Esophagus (tissue), 2 donors: ENCODE measurements at regions not wholly inside any gene's neighbourhood (a gene's known extent, or its start where the extent isn't known, plus 50 kb on each side); places are given as distances from the start of the nearest gene placed in this dataset.

Experiments
- H3K27ac ChIP-seq, 2 donors: one replicate each; pipeline ENCODE4 v1.5.1; 2013; ENCODE audit warnings: low read depth in 2 of 2, mild to moderate bottlenecking in 2 of 2, inconsistent platforms in 1 of 2, low read length in 1 of 2, moderate library complexity in 1 of 2
- H3K27me3 ChIP-seq, 2 donors: one replicate each; pipeline ENCODE4 v1.6.1; 2013; ENCODE audit warnings: low read length in 2 of 2, control low read depth in 1 of 2, mild to moderate bottlenecking in 1 of 2; ENCODE audit not compliant: insufficient read depth in 2 of 2, control insufficient read depth in 1 of 2
- H3K36me3 ChIP-seq, 2 donors: one replicate each; pipeline ENCODE4 v1.6.1; 2013; ENCODE audit warnings: low read length in 1 of 2; ENCODE audit not compliant: control insufficient read depth in 2 of 2, insufficient read depth in 2 of 2
- H3K4me1 ChIP-seq, 2 donors: one replicate each; pipeline ENCODE4 v1.6.1; 2013; ENCODE audit warnings: low read length in 1 of 2; ENCODE audit not compliant: control insufficient read depth in 2 of 2, insufficient read depth in 2 of 2
- H3K4me3 ChIP-seq, 2 donors: one replicate each; pipeline ENCODE4 v1.5.1; 2013; ENCODE audit warnings: low read length in 2 of 2, mild to moderate bottlenecking in 2 of 2, low read depth in 1 of 2, moderate library complexity in 1 of 2
- H3K9me3 ChIP-seq, 2 donors: one replicate each; pipeline ENCODE4 v1.6.1; 2013; ENCODE audit warnings: mild to moderate bottlenecking in 2 of 2, low read depth in 1 of 2, low read length in 1 of 2, moderate library complexity in 1 of 2; ENCODE audit not compliant: control insufficient read depth in 2 of 2, insufficient read depth in 1 of 2
- WGBS, 2 donors: extraction: QIAGEN DNeasy Blood & Tissue Kit; methylation state at CpG; one replicate each; pipeline ENCODE4 v1.1.7; 2013; 5-methylcytosine and 5-hydroxymethylcytosine counted together
- donor health status: healthy with polysubstance abuse.
- donor health status: Bipolar disorder and iron deficiency.

- Histone ChIP-seq H3K4me1 (no peaks in the 10 kb centered on the region), H3K27me3 (no peaks in the 10 kb centered on the region), H3K27ac (no peak overlapping the region), H3K36me3 (no peaks in the 10 kb centered on the region), H3K9me3 (no peaks in the 10 kb centered on the region), H3K4me3 (no peak overlapping the region)
These were observed 488.7 kb upstream of the SLC39A10 start for GRCh38 chr2:195168369-195168768.

DNA sequence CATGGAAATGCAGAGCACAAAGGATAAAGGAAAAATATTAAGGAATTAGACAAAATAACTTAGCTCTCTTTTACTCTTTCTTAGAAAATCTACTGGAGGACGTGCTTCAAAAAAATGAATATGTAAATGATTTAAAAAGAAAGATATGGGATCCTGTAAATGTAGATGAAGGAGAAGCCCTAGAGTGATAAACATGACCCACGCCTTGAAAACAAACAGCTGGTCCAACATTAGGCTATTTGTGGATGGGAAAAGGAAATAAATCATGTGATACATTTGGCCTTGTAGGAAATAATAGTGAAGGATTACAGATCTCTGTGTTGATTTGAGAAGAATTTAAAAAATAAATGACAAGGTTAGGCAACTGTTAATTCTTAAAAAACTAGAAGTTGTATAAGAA is 492.1 kb upstream of the SLC39A10 start:
- H3K27ac ChIP-seq = no peak overlapping the region
- no peaks in the 10 kb centered on the region for H3K9me3 ChIP-seq
- 57 to 59% methylated on average over 2 of the region's 2 CpGs for whole genome bisulfite sequencing, 2 donors
- no peaks in the 10 kb centered on the region for H3K36me3 ChIP-seq
- no peak overlapping the region for H3K4me3 ChIP-seq
- no peaks in the 10 kb centered on the region for H3K27me3 ChIP-seq
- H3K4me1 ChIP-seq = no peaks in the 10 kb centered on the region

DNA sequence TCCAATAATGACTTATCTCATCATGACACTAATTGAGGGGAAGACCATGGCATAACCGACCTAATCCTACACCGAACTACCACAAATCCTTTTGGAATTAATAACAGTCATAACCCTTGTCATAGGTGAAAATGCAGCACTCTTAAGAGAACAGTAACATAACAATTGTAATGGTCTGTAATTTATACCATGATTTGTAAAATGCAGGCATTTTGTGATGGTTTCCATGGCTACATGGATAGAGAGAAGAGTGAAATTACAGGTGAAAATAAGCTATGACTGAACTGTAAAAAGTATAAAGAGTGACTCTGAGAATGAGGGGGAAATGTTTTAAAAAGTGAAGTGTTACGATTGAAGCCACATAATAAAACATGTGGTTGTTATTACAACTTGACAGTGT is 494.1 kb upstream of the SLC39A10 start:
- H3K4me1 ChIP-seq = no peaks in the 10 kb centered on the region

DNA sequence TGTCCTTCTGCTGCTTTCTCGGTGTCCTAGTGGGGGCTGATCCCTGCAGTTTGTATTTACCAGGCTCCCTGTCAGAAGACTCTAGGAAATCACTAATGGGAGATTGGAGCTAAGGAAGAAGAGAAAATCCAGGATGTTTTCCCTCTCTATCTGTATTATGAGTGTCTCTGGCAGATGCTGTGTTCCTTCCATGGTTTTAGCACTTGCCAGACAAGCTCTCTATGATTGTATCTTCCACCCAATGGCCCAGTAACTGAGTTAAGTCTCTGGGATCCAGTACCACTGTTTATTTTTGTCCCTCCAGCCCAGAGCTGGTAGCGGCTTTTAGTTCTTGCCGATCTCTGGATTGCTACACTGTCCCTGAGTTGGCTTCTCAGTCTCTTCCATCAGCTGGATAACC is 494.8 kb upstream of the SLC39A10 start:
- Histone ChIP-seq H3K9me3 (no peaks in the 10 kb centered on the region), H3K4me1 (no peaks in the 10 kb centered on the region), H3K4me3 (no peak overlapping the region), H3K27ac (no peak overlapping the region), H3K27me3 (no peaks in the 10 kb centered on the region), H3K36me3 (no peaks in the 10 kb centered on the region)
- WGBS, 2 donors = 84 to 88% methylated on average over 3 of the region's 3 CpGs

More for the DNA sequence above, 494.1 kb upstream of the SLC39A10 start:
- Histone ChIP-seq H3K4me3 (no peak overlapping the region), H3K36me3 (no peaks in the 10 kb centered on the region), H3K27ac (no peak overlapping the region), H3K9me3 (no peaks in the 10 kb centered on the region), H3K27me3 (no peaks in the 10 kb centered on the region)
- WGBS, 2 donors = 37 to 42% methylated on average over 3 of the region's 3 CpGs

- WGBS, 2 donors = 82 to 87% methylated on average over 2 of the region's 2 CpGs
- no peaks in the 10 kb centered on the region for H3K36me3 ChIP-seq
- no peaks in the 10 kb centered on the region for H3K27me3 ChIP-seq
- H3K4me3 ChIP-seq = no peak overlapping the region
- no peaks in the 10 kb centered on the region for H3K4me1 ChIP-seq
- H3K27ac ChIP-seq = no peak overlapping the region
- no peaks in the 10 kb centered on the region for H3K9me3 ChIP-seq
These were observed 496.1 kb upstream of the SLC39A10 start for GRCh38 chr2:195160963-195161362.

- H3K9me3 ChIP-seq = no peaks in the 10 kb centered on the region
- H3K4me3 ChIP-seq = no peak overlapping the region
- no peaks in the 10 kb centered on the region for H3K36me3 ChIP-seq
- H3K27me3 ChIP-seq = no peaks in the 10 kb centered on the region
- 8 to 11% methylated on average over 2 of the region's 2 CpGs for WGBS, 2 donors
- no peak overlapping the region for H3K27ac ChIP-seq
- H3K4me1 ChIP-seq = no peaks in the 10 kb centered on the region
These were observed 505.3 kb upstream of the SLC39A10 start for GRCh38 chr2:195151711-195152110.

GRCh38 chr2:195150819-195151218 is 506.2 kb upstream of the SLC39A10 start:
- Histone ChIP-seq H3K27ac (no peak overlapping the region), H3K9me3 (no peaks in the 10 kb centered on the region), H3K36me3 (no peaks in the 10 kb centered on the region), H3K4me3 (no peak overlapping the region), H3K27me3 (no peaks in the 10 kb centered on the region), H3K4me1 (no peaks in the 10 kb centered on the region)
- WGBS, 2 donors = 77 to 83% methylated on average over 2 of the region's 2 CpGs

GRCh38 chr2:195148004-195148403 is 509.0 kb upstream of the SLC39A10 start:
- H3K36me3 ChIP-seq = no peaks in the 10 kb centered on the region
- no peak overlapping the region for H3K27ac ChIP-seq
- H3K9me3 ChIP-seq = peaks cover 0 to 3% of the 10 kb centered on the region in 2 donors
- H3K27me3 ChIP-seq = no peaks in the 10 kb centered on the region
- H3K4me3 ChIP-seq = no peak overlapping the region
- WGBS, 2 donors = 82 to 87% methylated on average over 5 of the region's 5 CpGs
- H3K4me1 ChIP-seq = no peaks in the 10 kb centered on the region

- WGBS, 2 donors = 80% methylated on average over 4 of the region's 4 CpGs
- no peaks in the 10 kb centered on the region for H3K4me1 ChIP-seq
- H3K4me3 ChIP-seq = no peak overlapping the region
- H3K9me3 ChIP-seq = peaks cover 0 to 4% of the 10 kb centered on the region in 2 donors
- no peaks in the 10 kb centered on the region for H3K27me3 ChIP-seq
- no peak overlapping the region for H3K27ac ChIP-seq
- H3K36me3 ChIP-seq = no peaks in the 10 kb centered on the region
These were observed 510.1 kb upstream of the SLC39A10 start for GRCh38 chr2:195146761-195147541.

GRCh38 chr2:195138435-195138834 is 518.6 kb upstream of the SLC39A10 start:
- H3K4me1 ChIP-seq = no peaks in the 10 kb centered on the region
- H3K36me3 ChIP-seq = no peaks in the 10 kb centered on the region
- WGBS, 2 donors = 79 to 85% methylated on average over 7 of the region's 7 CpGs
- no peak overlapping the region for H3K27ac ChIP-seq
- no peaks in the 10 kb centered on the region for H3K27me3 ChIP-seq
- H3K9me3 ChIP-seq = peaks cover 0 to 4% of the 10 kb centered on the region in 2 donors
- H3K4me3 ChIP-seq = no peak overlapping the region
